IMR-90 (cell line): ENCODE measurements at regions not wholly inside any gene's neighbourhood (a gene's known extent, or its start where the extent isn't known, plus 50 kb on each side); places are given as distances from the start of the nearest gene placed in this dataset.

Source experiments
- ATAC-seq: fragments of 200-7000 bp; cut with Tn5 transposase; 2 replicates; pipeline ENCODE4 v1.9.1; 2020; ENCODE audit warnings: low read depth, mild to moderate bottlenecking, moderate library complexity
- BruUV-seq: library from RNA; stranded (reverse); fragments of 400-500 nt; replicated peaks from 2 replicates; lab custom pipeline; 2021; lab: Mats Ljungman, UMichigan
- CTCF ChIA-PET: fragments of 300-600 bp; formaldehyde crosslinking; extraction: SDS; loops from one replicate; lab custom pipeline; 2021; ENCODE audit warnings: antibody characterized with exemption; lab: Yijun Ruan, JAX
- POLR2A ChIA-PET: fragments of 300-600 bp; sonication (Branson Sonifier 250); formaldehyde crosslinking; loops from one replicate; lab custom pipeline; 2022; ENCODE audit warnings: antibody characterized with exemption; ENCODE audit not compliant: unreplicated experiment; lab: Charles Lee
- DNase-seq: peaks from one replicate; pipeline ENCODE4 v3.0.0; 2013
- H2AFZ ChIP-seq: replicated peaks from 2 replicates; pipeline ENCODE3; 2013; ENCODE audit warnings: low read length, mild to moderate bottlenecking; ENCODE audit not compliant: poor library complexity
- H2AK5ac ChIP-seq: 2 replicates; pipeline ENCODE4 v1.6.1; 2013; ENCODE audit warnings: low read depth, low read length, inconsistent platforms
- H2AK9ac ChIP-seq: replicated peaks from 2 replicates; pipeline ENCODE3; 2013; ENCODE audit warnings: mild to moderate bottlenecking, low read depth, low read length, moderate library complexity; ENCODE audit not compliant: poor library complexity
- H2BK120ac ChIP-seq: 2 replicates; pipeline ENCODE4 v1.6.1; 2013; ENCODE audit warnings: low read depth, low read length, inconsistent platforms
- H2BK15ac ChIP-seq: 3 replicates; pipeline ENCODE4 v1.6.1; 2013; ENCODE audit warnings: low read depth, low read length, inconsistent platforms
- H2BK20ac ChIP-seq: 2 replicates; pipeline ENCODE4 v1.6.1; 2013; ENCODE audit warnings: low read depth, mild to moderate bottlenecking, inconsistent platforms, low read length, moderate library complexity
- H2BK5ac ChIP-seq: 2 replicates; pipeline ENCODE4 v1.6.1; 2013; ENCODE audit warnings: mild to moderate bottlenecking, low read depth, low read length, inconsistent platforms; ENCODE audit not compliant: poor library complexity, severe bottlenecking
- H3K14ac ChIP-seq: replicated peaks from 2 replicates; pipeline ENCODE4 v1.6.1; 2013; ENCODE audit warnings: low read depth, low read length, inconsistent platforms
- H3K18ac ChIP-seq: 2 replicates; pipeline ENCODE4 v1.6.1; 2013; ENCODE audit warnings: low read depth, low read length, control low read depth
- H3K23ac ChIP-seq: 2 replicates; pipeline ENCODE4 v1.6.1; 2013; ENCODE audit warnings: low read depth, low read length, inconsistent platforms
- H3K27ac ChIP-seq: 2 replicates; pipeline ENCODE4 v1.5.1; 2013; ENCODE audit warnings: mild to moderate bottlenecking, control low read depth, low read length; ENCODE audit not compliant: insufficient read depth
- H3K27me3 ChIP-seq: 2 replicates; pipeline ENCODE4 v1.6.1; 2013; ENCODE audit warnings: low read length; ENCODE audit not compliant: control insufficient read depth, insufficient read depth
- H3K36me3 ChIP-seq: 2 replicates; pipeline ENCODE4 v1.6.1; 2013; ENCODE audit warnings: low read length, mixed read lengths; ENCODE audit not compliant: control insufficient read depth, insufficient read depth
- H3K4ac ChIP-seq: 2 replicates; pipeline ENCODE4 v1.6.1; 2013; ENCODE audit warnings: low read depth, low read length, inconsistent platforms
- H3K4me1 ChIP-seq: 2 replicates; pipeline ENCODE4 v1.6.1; 2013; ENCODE audit warnings: low read length, mixed read lengths; ENCODE audit not compliant: control insufficient read depth, insufficient read depth
- H3K4me2 ChIP-seq: 2 replicates; pipeline ENCODE4 v1.6.1; 2013; ENCODE audit warnings: low read depth, mild to moderate bottlenecking, control low read depth, low read length, moderate library complexity
- H3K4me3 ChIP-seq: 2 replicates; pipeline ENCODE4 v1.5.1; 2013; ENCODE audit warnings: low read depth, mild to moderate bottlenecking, control low read depth, low read length, moderate library complexity; ENCODE audit not compliant: insufficient read depth
- H3K56ac ChIP-seq: 2 replicates; pipeline ENCODE4 v1.6.1; 2013; ENCODE audit warnings: low read length, inconsistent platforms; ENCODE audit not compliant: insufficient read depth; ENCODE audit errors: extremely low read depth
- H3K79me1 ChIP-seq, 2 experiments: 2 replicates each; pipeline ENCODE4 v1.6.1; 2013; ENCODE audit warnings: low read length in 2 of 2, inconsistent platforms in 1 of 2, low read depth in 1 of 2
- H3K9ac ChIP-seq: 2 replicates; pipeline ENCODE4 v1.6.1; 2013; ENCODE audit warnings: low read depth, low read length, control low read depth
- H3K9me1 ChIP-seq: 2 replicates; pipeline ENCODE4 v1.6.1; 2013; ENCODE audit warnings: low read length, inconsistent platforms; ENCODE audit not compliant: insufficient read depth
- H3K9me3 ChIP-seq: 2 replicates; pipeline ENCODE4 v1.6.1; 2013; ENCODE audit warnings: low read length; ENCODE audit not compliant: control insufficient read depth, insufficient read depth
- H4K20me1 ChIP-seq: 2 replicates; pipeline ENCODE4 v1.6.1; 2013; ENCODE audit warnings: low read length, inconsistent platforms; ENCODE audit not compliant: insufficient read depth
- H4K5ac ChIP-seq: 2 replicates; pipeline ENCODE4 v1.6.1; 2013; ENCODE audit warnings: mild to moderate bottlenecking, low read depth, low read length, control low read depth
- H4K8ac ChIP-seq, 2 experiments: 2 replicates each; pipeline ENCODE4 v1.6.1; 2013; ENCODE audit warnings: low read depth in 2 of 2, low read length in 2 of 2, control low read depth in 1 of 2, inconsistent platforms in 1 of 2
- H4K91ac ChIP-seq: 2 replicates; pipeline ENCODE4 v1.6.1; 2013; ENCODE audit warnings: low read depth, low read length, inconsistent platforms; ENCODE audit not compliant: insufficient read depth
- CTCF ChIP-seq: conservative IDR thresholded peaks from 2 replicates; pipeline ENCODE4 v1.5.1; 2012; ENCODE audit warnings: mild to moderate bottlenecking, low read depth, low read length, improper control_type of control experiment
- ELK1 ChIP-seq: fragments of 150-350 bp; IDR thresholded peaks from 2 replicates; pipeline ENCODE4 v1.6.1; 2016; ENCODE audit warnings: low read depth, mild to moderate bottlenecking, low read length, moderate library complexity, borderline replicate concordance
- FOS ChIP-seq: fragments of 150-350 bp; IDR thresholded peaks from 2 replicates; pipeline ENCODE4 v1.6.1; 2016; ENCODE audit warnings: low read depth, low read length
- MAFK ChIP-seq: IDR thresholded peaks from 2 replicates; pipeline ENCODE4 v1.6.1; 2012; ENCODE audit warnings: low read depth, low read length, improper control_type of control experiment
- MAZ ChIP-seq: IDR thresholded peaks from 2 replicates; pipeline ENCODE4 v1.6.1; 2012; ENCODE audit warnings: low read depth, mild to moderate bottlenecking, low read length, improper control_type of control experiment, moderate library complexity, borderline replicate concordance
- MXI1 ChIP-seq: IDR thresholded peaks from 2 replicates; pipeline ENCODE4 v1.6.1; 2012; ENCODE audit warnings: low read depth, mild to moderate bottlenecking, low read length, moderate library complexity, borderline replicate concordance
- NFE2L2 ChIP-seq: fragments of 150-350 bp; IDR thresholded peaks from 2 replicates; pipeline ENCODE4 v1.6.1; 2016; ENCODE audit warnings: low read depth, mild to moderate bottlenecking, low read length
- RAD21 ChIP-seq: IDR thresholded peaks from 2 replicates; pipeline ENCODE4 v1.6.1; 2012; ENCODE audit warnings: low read length, improper control_type of control experiment
- RFX5 ChIP-seq: IDR thresholded peaks from 2 replicates; pipeline ENCODE4 v1.8.0; 2012; ENCODE audit warnings: low read depth, mild to moderate bottlenecking, low read length, moderate library complexity
- SMC3 ChIP-seq: fragments of 150-350 bp; IDR thresholded peaks from 2 replicates; pipeline ENCODE4 v1.6.1; 2016; ENCODE audit warnings: low read depth, mild to moderate bottlenecking, antibody characterized with exemption, low read length, moderate library complexity
- WGBS, 2 experiments: methylation state at CpG; one replicate each; pipeline versions ENCODE4 v1.1.5 to v1.1.7; 2013; ENCODE audit warnings: missing lambda C conversion rate in 2 of 2; ENCODE audit not compliant: insufficient read length in 1 of 2; ENCODE audit errors: extremely low coverage in 2 of 2; 5-methylcytosine and 5-hydroxymethylcytosine counted together
- dilution Hi-C: fragments of 300-500 bp; cut with HindIII; formaldehyde crosslinking; loops from one replicate; pipeline ENCODE4 v1.14.3; 2018; ENCODE audit warnings: low sequenced_read_pairs; ENCODE audit not compliant: unreplicated experiment
- in situ Hi-C: fragments of 300-500 bp; cut with MboI; formaldehyde crosslinking; loops from 3 replicates; pipeline ENCODE4 v1.14.3; 2019; ENCODE audit warnings: low sequenced_read_pairs, inconsistent platforms, mixed read lengths
- intact Hi-C: fragments of 100-400 bp; cut with micrococcal nuclease; formaldehyde crosslinking; loops from 2 replicates; pipeline ENCODE4 v1.10.0; 2022
- TF ChIP-seq, protein P1 (sequence below): fragments of 150-350 bp; IDR thresholded peaks from 2 replicates; pipeline ENCODE4 v1.6.1; 2017; ENCODE audit warnings: mild to moderate bottlenecking, antibody characterized with exemption, low read length, low read depth

DNA sequence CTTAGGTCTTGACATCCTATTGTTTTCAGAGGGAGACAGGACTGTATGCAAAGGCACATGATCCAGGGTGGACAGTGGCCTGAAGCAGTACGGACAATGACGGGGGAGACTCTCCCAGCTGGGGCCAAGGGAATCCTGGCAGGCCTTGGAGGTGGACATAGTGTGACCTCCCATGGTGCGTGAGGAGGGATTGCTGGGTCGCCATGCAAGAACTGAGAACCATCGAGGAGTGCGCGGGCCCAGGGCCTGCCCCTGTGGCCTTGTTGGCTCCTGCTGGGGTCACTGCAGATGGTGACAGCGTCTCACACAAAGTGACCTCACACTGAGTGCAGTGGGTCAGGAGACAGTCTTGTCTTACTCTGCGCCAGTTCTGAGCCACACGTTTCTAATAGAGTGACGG, 192.4 kb downstream of the GADD45G start:
- BruUV-seq, result no TSS peak
- Histone ChIP-seq H4K20me1 (no peaks in the 10 kb centered on the region), H3K27ac (no peak overlapping the region), H3K79me1 (no peaks in the 10 kb centered on the region), H2BK120ac (no peak overlapping the region), H2AK9ac (no peak overlapping the region), H3K4me2 (no peak overlapping the region), H2BK5ac (no peak overlapping the region), H3K9ac (no peak overlapping the region), H3K4ac (no peak overlapping the region), H2BK20ac (no peak overlapping the region), H4K5ac (no peak overlapping the region), H2AK5ac (no peak overlapping the region), H3K9me3 (no peaks in the 10 kb centered on the region), H4K91ac (no peak overlapping the region), H3K18ac (no peak overlapping the region), H3K14ac (no peak overlapping the region), H2AFZ (no peak overlapping the region), H3K36me3 (no peaks in the 10 kb centered on the region), H3K23ac (no peak overlapping the region), H3K56ac (no peak overlapping the region), H3K4me1 (no peaks in the 10 kb centered on the region), H4K8ac (no peak overlapping the region), H3K4me3 (no peak overlapping the region), H2BK15ac (no peak overlapping the region), H3K27me3 (no peaks in the 10 kb centered on the region; the same call in 1 of the 2 replicates), H3K9me1 (no peaks in the 10 kb centered on the region)
- ChIA-PET POLR2A (no interaction called here), CTCF (interaction anchor here (0.5 to 0.6 kb wide), 2 partner anchors 16 to 1063 kb away, joined by 3 read pairs; no protein-coding TSS in a partner anchor)
- no peak for ATAC-seq
- intact Hi-C loops (no loop called here), in situ Hi-C loops (no loop called here), dilution Hi-C loops (no loop called here)
- TF ChIP-seq FOS (no peak), NFE2L2 (no peak), RFX5 (no peak), RAD21 (no peak), CTCF (no peak), MAZ (no peak), ELK1 (no peak), SMC3 (no peak), MXI1 (no peak), MAFK (no peak)
- TF ChIP-seq, protein P1, sequence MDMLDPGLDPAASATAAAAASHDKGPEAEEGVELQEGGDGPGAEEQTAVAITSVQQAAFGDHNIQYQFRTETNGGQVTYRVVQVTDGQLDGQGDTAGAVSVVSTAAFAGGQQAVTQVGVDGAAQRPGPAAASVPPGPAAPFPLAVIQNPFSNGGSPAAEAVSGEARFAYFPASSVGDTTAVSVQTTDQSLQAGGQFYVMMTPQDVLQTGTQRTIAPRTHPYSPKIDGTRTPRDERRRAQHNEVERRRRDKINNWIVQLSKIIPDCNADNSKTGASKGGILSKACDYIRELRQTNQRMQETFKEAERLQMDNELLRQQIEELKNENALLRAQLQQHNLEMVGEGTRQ, result no peak
- 41% methylated on average over 3 of the region's 11 CpGs; no CpG with 5 or more reads in 1 of the 2 experiments for WGBS, 2 experiments
- DNase-seq, result no peak
